H1 (cell line): ENCODE measurements at regions not wholly inside any gene's neighbourhood (a gene's known extent, or its start where the extent isn't known, plus 50 kb on each side); places are given as distances from the start of the nearest gene placed in this dataset.

ENCODE experiments used
- CTCF ChIA-PET: fragments of 300-600 bp; sonication (Branson Sonifier 250); formaldehyde crosslinking; loops from one replicate; lab custom pipeline; 2021; ENCODE audit not compliant: partially characterized antibody; lab: Charles Lee
- POLR2A ChIA-PET: fragments of 300-600 bp; sonication (Branson Sonifier 250); formaldehyde crosslinking; loops from one replicate; lab custom pipeline; 2021; ENCODE audit warnings: inconsistent platforms; ENCODE audit not compliant: partially characterized antibody; lab: Charles Lee
- DNase-seq, 2 experiments: peaks; one replicate each; pipeline versions ENCODE4 v3.0.0 to v3.0.0-alpha.2; 2010 to 2022; ENCODE audit warnings: low spot score in 2 of 2, low read depth in 1 of 2, mixed read lengths in 1 of 2
- FAIRE-seq: peaks from 2 replicates; lab custom pipeline; 2011; peaks lifted over from hg19 to GRCh38; lab: Jason Lieb, UNC
- H2AFZ ChIP-seq: 2 replicates; pipeline ENCODE4 v1.8.1; 2012; ENCODE audit warnings: low read length, inconsistent platforms
- H2AK5ac ChIP-seq: 2 replicates; pipeline ENCODE4 v1.6.1; 2013; ENCODE audit warnings: low read depth, low read length
- H2BK120ac ChIP-seq: replicated peaks from 2 replicates; pipeline ENCODE3; 2013; ENCODE audit warnings: low read depth, low read length, inconsistent platforms
- H2BK12ac ChIP-seq: 2 replicates; pipeline ENCODE4 v1.6.1; 2013; ENCODE audit warnings: low read depth, low read length
- H2BK15ac ChIP-seq: 2 replicates; pipeline ENCODE4 v1.6.1; 2013; ENCODE audit warnings: low read length
- H2BK20ac ChIP-seq: 2 replicates; pipeline ENCODE4 v1.6.1; 2013; ENCODE audit warnings: low read length
- H2BK5ac ChIP-seq: 2 replicates; pipeline ENCODE4 v1.6.1; 2013; ENCODE audit warnings: low read depth, low read length
- H3K14ac ChIP-seq: 2 replicates; pipeline ENCODE4 v1.6.1; 2013; ENCODE audit warnings: inconsistent platforms; ENCODE audit not compliant: insufficient read length
- H3K18ac ChIP-seq: 2 replicates; pipeline ENCODE4 v1.6.1; 2013; ENCODE audit warnings: low read length; ENCODE audit errors: extremely low read depth
- H3K23ac ChIP-seq: 2 replicates; pipeline ENCODE4 v1.6.1; 2013; ENCODE audit warnings: inconsistent platforms; ENCODE audit not compliant: insufficient read length
- H3K23me2 ChIP-seq: 2 replicates; pipeline ENCODE4 v1.6.1; 2013; ENCODE audit warnings: low read depth, low read length
- H3K27ac ChIP-seq: 2 replicates; pipeline ENCODE4 v1.6.1; 2011; ENCODE audit warnings: low read depth, low read length, inconsistent platforms
- H3K27me3 ChIP-seq, 4 experiments: replicated peaks in 1 of 4; 1 replicate in 1 of 4; 2 replicates in 3 of 4; pipeline versions ENCODE4 v1.6.1 to v1.8.1; 2011 to 2013; ENCODE audit warnings: low read length in 3 of 4, mild to moderate bottlenecking in 3 of 4, inconsistent platforms in 2 of 4, mixed read lengths in 2 of 4, moderate library complexity in 1 of 4; ENCODE audit not compliant: control insufficient read depth in 3 of 4, insufficient read depth in 3 of 4; ENCODE audit errors: extremely low read depth in 1 of 4
- H3K36me3 ChIP-seq, 4 experiments: 2 replicates each; pipeline versions ENCODE4 v1.6.1 to v1.8.1; 2011 to 2013; ENCODE audit warnings: mild to moderate bottlenecking in 4 of 4, low read length in 3 of 4, moderate library complexity in 2 of 4, control low read depth in 1 of 4, inconsistent platforms in 1 of 4; ENCODE audit not compliant: insufficient read depth in 4 of 4, control insufficient read depth in 2 of 4
- H3K4ac ChIP-seq: replicated peaks from 2 replicates; pipeline ENCODE3; 2013; ENCODE audit warnings: low read length, low read depth, mixed read lengths, inconsistent platforms; ENCODE audit not compliant: insufficient read length
- H3K4me1 ChIP-seq, 4 experiments: replicated peaks in 1 of 4; 1 replicate in 1 of 4; 2 replicates in 3 of 4; pipeline versions ENCODE4 v1.6.1 to v1.8.1; 2011 to 2013; ENCODE audit warnings: low read length in 3 of 4, inconsistent platforms in 2 of 4, mixed read lengths in 1 of 4; ENCODE audit not compliant: insufficient read depth in 4 of 4, control insufficient read depth in 3 of 4
- H3K4me2 ChIP-seq, 2 experiments: 2 replicates each; pipeline versions ENCODE4 v1.6.1 to v1.8.1; 2011 to 2013; ENCODE audit warnings: low read depth in 2 of 2, low read length in 2 of 2, control low read depth in 1 of 2, inconsistent platforms in 1 of 2, mild to moderate bottlenecking in 1 of 2; ENCODE audit not compliant: insufficient read depth in 1 of 2
- H3K4me3 ChIP-seq, 4 experiments: fragments of 200-600, 300-600 bp in 1 of 4; sonication (generic), shearing (Covaris generic), sonication (Bioruptor Twin) in 1 of 4; 2 replicates each; pipeline versions ENCODE4 v1.5.1 to v1.8.1; 2011 to 2016; ENCODE audit warnings: low read length in 4 of 4, low read depth in 3 of 4, control low read depth in 2 of 4, inconsistent platforms in 2 of 4, mild to moderate bottlenecking in 2 of 4, mixed read lengths in 1 of 4, moderate library complexity in 1 of 4; ENCODE audit not compliant: insufficient read depth in 2 of 4; ENCODE audit errors: extremely low read depth in 1 of 4
- H3K56ac ChIP-seq: replicated peaks from 2 replicates; pipeline ENCODE3; 2013; ENCODE audit warnings: low read depth, mild to moderate bottlenecking, mixed read lengths, low read length, inconsistent platforms; ENCODE audit not compliant: insufficient read length
- H3K79me1 ChIP-seq: 2 replicates; pipeline ENCODE4 v1.6.1; 2013; ENCODE audit warnings: low read depth, low read length, control low read depth
- H3K79me2 ChIP-seq, 2 experiments: 2 replicates each; pipeline versions ENCODE4 v1.6.1 to v1.8.1; 2012 to 2013; ENCODE audit warnings: low read length in 2 of 2, mild to moderate bottlenecking in 2 of 2, inconsistent platforms in 1 of 2; ENCODE audit not compliant: insufficient read depth in 2 of 2, control insufficient read depth in 1 of 2
- H3K9ac ChIP-seq, 4 experiments: replicated peaks in 1 of 4; 1 replicate in 1 of 4; 2 replicates in 3 of 4; pipeline versions ENCODE4 v1.6.1 to v1.8.1; 2011 to 2013; ENCODE audit warnings: low read depth in 3 of 4, low read length in 3 of 4, control low read depth in 2 of 4, mild to moderate bottlenecking in 2 of 4, moderate library complexity in 2 of 4, inconsistent platforms in 1 of 4; ENCODE audit errors: extremely low read depth in 1 of 4
- H3K9me3 ChIP-seq, 2 experiments: 2 replicates each; pipeline versions ENCODE4 v1.6.1 to v1.8.1; 2012 to 2013; ENCODE audit warnings: mild to moderate bottlenecking in 2 of 2, moderate library complexity in 2 of 2, control low read depth in 1 of 2, inconsistent platforms in 1 of 2, low read depth in 1 of 2, low read length in 1 of 2, mixed read lengths in 1 of 2; ENCODE audit not compliant: insufficient read depth in 2 of 2
- H4K20me1 ChIP-seq, 2 experiments: replicated peaks in 1 of 2; 2 replicates each; pipeline versions ENCODE3 to v1.8.1; 2011 to 2013; ENCODE audit warnings: inconsistent platforms in 2 of 2, low read length in 2 of 2, mild to moderate bottlenecking in 1 of 2; ENCODE audit not compliant: insufficient read depth in 2 of 2, control insufficient read depth in 1 of 2
- H4K5ac ChIP-seq: 2 replicates; pipeline ENCODE4 v1.6.1; 2013; ENCODE audit warnings: low read length, low read depth, mixed read lengths, inconsistent platforms; ENCODE audit not compliant: insufficient read length
- H4K8ac ChIP-seq: 2 replicates; pipeline ENCODE4 v1.8.0; 2013; ENCODE audit warnings: mild to moderate bottlenecking, moderate library complexity, low read length, inconsistent platforms; ENCODE audit not compliant: insufficient read depth; ENCODE audit errors: extremely low read depth
- H4K91ac ChIP-seq: replicated peaks from 2 replicates; pipeline ENCODE3; 2013; ENCODE audit warnings: low read length, mixed read lengths, inconsistent platforms; ENCODE audit not compliant: insufficient read length
- CHD1 ChIP-seq: IDR thresholded peaks from 2 replicates; pipeline ENCODE4 v1.6.1; 2012; ENCODE audit warnings: low read depth, low read length, improper control_type of control experiment
- EGR1 ChIP-seq: IDR thresholded peaks from 2 replicates; pipeline ENCODE4 v1.6.1; 2011; ENCODE audit warnings: low read depth, low read length, borderline replicate concordance
- SIRT6 ChIP-seq: IDR thresholded peaks from one replicate; pipeline ENCODE4 v1.7.1; 2012; ENCODE audit warnings: low read length, inconsistent platforms
- TAF1 ChIP-seq: IDR thresholded peaks from 2 replicates; pipeline ENCODE4 v1.6.1; 2011; ENCODE audit warnings: mild to moderate bottlenecking, low read depth, low read length
- TAF7 ChIP-seq: optimal IDR thresholded peaks from 2 replicates; pipeline ENCODE3; 2011; ENCODE audit warnings: low read depth, mild to moderate bottlenecking, inconsistent platforms, low read length, moderate library complexity, borderline replicate concordance
- WGBS, 2 experiments: shearing (Covaris generic) in 1 of 2; methylation state at CpG; one replicate each; pipeline versions ENCODE4 v1.1.6 to v1.1.7; 2013 to 2015; ENCODE audit warnings: low lambda C conversion rate in 2 of 2, mixed read lengths in 2 of 2, inconsistent platforms in 1 of 2, low coverage in 1 of 2, missing lambda C conversion rate in 1 of 2; ENCODE audit not compliant: insufficient replicate concordance in 2 of 2, insufficient coverage in 1 of 2, insufficient read length in 1 of 2; ENCODE audit errors: extremely low coverage in 1 of 2, missing lambda C conversion rate in 1 of 2; 5-methylcytosine and 5-hydroxymethylcytosine counted together
- TF ChIP-seq, protein P1 (sequence below): IDR thresholded peaks from 2 replicates; pipeline ENCODE4 v1.6.1; 2011; ENCODE audit warnings: low read length, improper control_type of control experiment

DNA sequence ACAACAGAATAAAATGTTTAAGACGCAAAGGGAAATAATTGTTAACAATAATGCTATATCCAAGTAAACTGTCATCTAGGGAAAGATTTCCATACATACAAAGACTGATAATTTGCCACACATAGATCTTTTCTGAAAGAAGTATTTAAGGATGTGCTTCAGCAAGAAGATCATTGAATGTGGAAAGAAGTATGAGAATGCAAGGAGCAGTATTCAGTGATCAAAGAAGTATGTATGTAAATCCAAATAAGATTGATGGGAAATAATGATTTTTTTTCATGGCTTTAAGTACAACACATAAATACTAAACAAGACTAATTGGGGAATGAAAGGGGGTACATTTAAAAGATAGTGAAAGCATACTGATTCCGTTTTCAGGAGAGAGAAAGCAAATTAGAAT is 410.4 kb upstream of the HS6ST1 start:
- TF ChIP-seq, protein P1, sequence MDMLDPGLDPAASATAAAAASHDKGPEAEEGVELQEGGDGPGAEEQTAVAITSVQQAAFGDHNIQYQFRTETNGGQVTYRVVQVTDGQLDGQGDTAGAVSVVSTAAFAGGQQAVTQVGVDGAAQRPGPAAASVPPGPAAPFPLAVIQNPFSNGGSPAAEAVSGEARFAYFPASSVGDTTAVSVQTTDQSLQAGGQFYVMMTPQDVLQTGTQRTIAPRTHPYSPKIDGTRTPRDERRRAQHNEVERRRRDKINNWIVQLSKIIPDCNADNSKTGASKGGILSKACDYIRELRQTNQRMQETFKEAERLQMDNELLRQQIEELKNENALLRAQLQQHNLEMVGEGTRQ: no peak
- TF ChIP-seq CHD1: no peak
- TF ChIP-seq EGR1: no peak
- no peak for TF ChIP-seq SIRT6
- TF ChIP-seq TAF7: no peak
- no peak for TF ChIP-seq TAF1
- DNase-seq: no peak
- Histone ChIP-seq H2BK120ac (no peak overlapping the region), H3K23ac (no peak overlapping the region), H3K79me2 (no peaks in the 10 kb centered on the region), H4K8ac (no peak overlapping the region), H3K27ac (no peak overlapping the region), H4K91ac (no peak overlapping the region), H3K79me1 (no peaks in the 10 kb centered on the region), H3K9ac (no peak overlapping the region), H3K4me1 (no peaks in the 10 kb centered on the region), H3K56ac (no peak overlapping the region), H3K36me3 (no peaks in the 10 kb centered on the region), H3K14ac (no peak overlapping the region), H3K4me2 (no peak overlapping the region), H3K23me2 (no peaks in the 10 kb centered on the region), H3K4me3 (no peak overlapping the region), H3K9me3 (peaks cover 0 to 3% of the 10 kb centered on the region in 2 experiments; a peak in 1 of 4 replicates), H3K27me3 (no peaks in the 10 kb centered on the region), H2BK12ac (no peak overlapping the region), H4K5ac (no peak overlapping the region), H2BK5ac (no peak overlapping the region), H3K18ac (no peak overlapping the region), H2BK15ac (no peak overlapping the region), H3K4ac (no peak overlapping the region), H2AK5ac (no peak overlapping the region), H4K20me1 (no peaks in the 10 kb centered on the region), H2AFZ (no peak overlapping the region), H2BK20ac (no peak overlapping the region)
- ChIA-PET POLR2A (no interaction called here), CTCF (interaction anchor here (1.2 kb wide), 1 partner anchor 14 kb away, joined by 3 read pairs; no protein-coding TSS in a partner anchor)
- WGBS, 2 experiments: 84% methylated on average over 2 of the region's 2 CpGs; no CpG with 5 or more reads in 1 of the 2 experiments
- no peak for FAIRE-seq
